ENCODE measurements at regions not wholly inside any gene's neighbourhood (a gene's known extent, or its start where the extent isn't known, plus 50 kb on each side); places are given as distances from the start of the nearest gene placed in this dataset.

GRCh38 chr18:73617981-73618380 lies 529.7 kb downstream of the FBXO15 start:
- no peak for DNase-seq

- no peak for DNase-seq
Measured at GRCh38 chr18:73615506-73615905, 532.1 kb downstream of the FBXO15 start.

GRCh38 chr18:73614812-73615211 lies 532.8 kb downstream of the FBXO15 start:
- no peak for DNase-seq

GRCh38 chr18:73613706-73614340 lies 533.8 kb downstream of the FBXO15 start:
- DNase-seq = no peak

- no peak for DNase-seq
Measured at GRCh38 chr18:73597832-73598615, 549.6 kb downstream of the FBXO15 start.

GRCh38 chr18:73594749-73595148 lies 552.9 kb downstream of the FBXO15 start:
- DNase-seq = no peak

GRCh38 chr18:73593207-73593606 lies 554.4 kb downstream of the FBXO15 start:
- DNase-seq = no peak

- no peak for DNase-seq
Measured at GRCh38 chr18:73590950-73591349, 556.7 kb downstream of the FBXO15 start.

- no peak for DNase-seq
Measured at GRCh38 chr18:73579698-73580097, 567.9 kb downstream of the FBXO15 start.

- DNase-seq = no peak
Measured at GRCh38 chr18:73577365-73577764, 570.3 kb downstream of the FBXO15 start.

- no peak for DNase-seq
Measured at GRCh38 chr18:73563901-73564472, 583.6 kb downstream of the FBXO15 start.

- no peak for DNase-seq
Measured at GRCh38 chr18:73563345-73563744, 584.3 kb downstream of the FBXO15 start.

GRCh38 chr18:73556904-73557303 lies 590.7 kb downstream of the FBXO15 start:
- DNase-seq = no peak

GRCh38 chr18:73552171-73552570 lies 595.5 kb downstream of the FBXO15 start:
- no peak for DNase-seq

- no peak for DNase-seq
Measured at GRCh38 chr18:73551211-73551610, 596.4 kb downstream of the FBXO15 start.

- no peak for DNase-seq
Measured at GRCh38 chr18:73549236-73549635, 598.4 kb downstream of the FBXO15 start.

- DNase-seq = no peak
Measured at GRCh38 chr18:73545472-73545871, 602.2 kb downstream of the FBXO15 start.

- no peak for DNase-seq
Measured at GRCh38 chr18:73544617-73545016, 603.0 kb downstream of the FBXO15 start.

GRCh38 chr18:73544032-73544431 lies 603.6 kb downstream of the FBXO15 start:
- no peak for DNase-seq

GRCh38 chr18:73535990-73536389 lies 611.6 kb downstream of the FBXO15 start:
- no peak for DNase-seq

GRCh38 chr18:73535189-73535588 lies 612.4 kb downstream of the FBXO15 start:
- peak in 1 of 3 experiments; percentile 14 for DNase-seq

GRCh38 chr18:73531601-73532000 lies 616.0 kb downstream of the FBXO15 start:
- no peak for DNase-seq

- no peak for DNase-seq
Measured at GRCh38 chr18:73528066-73528465, 619.6 kb downstream of the FBXO15 start.

GRCh38 chr18:73520229-73520628 lies 627.4 kb downstream of the FBXO15 start:
- no peak for DNase-seq
